B cell (primary cell): ENCODE measurements at regions not wholly inside any gene's neighbourhood (a gene's known extent, or its start where the extent isn't known, plus 50 kb on each side); places are given as distances from the start of the nearest gene placed in this dataset.

Experiments used
- ATAC-seq: fragments of 200-7000 bp; cut with Tn5 transposase; one replicate; pipeline ENCODE4 v1.10.0; 2021; ENCODE audit warnings: low read depth, mild to moderate bottlenecking, moderate number of reproducible peaks, moderate library complexity
- CTCF ChIA-PET: fragments of 350-600 bp; sonication (Branson Sonifier 250); formaldehyde crosslinking; loops from one replicate; lab custom pipeline; 2021; ENCODE audit warnings: antibody characterized with exemption, inconsistent platforms; lab: Charles Lee
- POLR2A ChIA-PET: fragments of 350-600 bp; sonication (Branson Sonifier 250); formaldehyde crosslinking; loops from one replicate; lab custom pipeline; 2021; ENCODE audit warnings: antibody characterized with exemption; lab: Charles Lee
- DNase-seq: peaks from one replicate; pipeline ENCODE4 v3.0.0; 2013
- H2AFZ ChIP-seq: 2 replicates; pipeline ENCODE4 v1.6.1; 2012; ENCODE audit warnings: mild to moderate bottlenecking, low read depth, low read length; ENCODE audit not compliant: insufficient read depth, poor library complexity, severe bottlenecking
- H3K27ac ChIP-seq, 2 donors: 1 replicate in 1 of 2; 2 replicates in 1 of 2; pipeline ENCODE4 v1.5.1; 2012 to 2013; ENCODE audit warnings: low read length in 2 of 2, mild to moderate bottlenecking in 2 of 2, moderate library complexity in 1 of 2
- H3K27me3 ChIP-seq, 4 experiments: fragments of 200-600 bp in 1 of 4; sonication (generic) in 1 of 4; replicated peaks in 1 of 4; 1 replicate in 2 of 4; 2 replicates in 2 of 4; pipeline versions ENCODE4 v1.6.1 to v1.7.0; 2013 to 2016; ENCODE audit warnings: low read length in 3 of 4, mild to moderate bottlenecking in 2 of 4, mixed read lengths in 1 of 4, moderate library complexity in 1 of 4; ENCODE audit not compliant: insufficient read depth in 4 of 4, control insufficient read depth in 3 of 4; ENCODE audit errors: control extremely low read depth in 1 of 4
- H3K36me3 ChIP-seq, 2 experiments: replicated peaks in 1 of 2; 1 replicate in 1 of 2; 2 replicates in 1 of 2; pipeline versions ENCODE4 v1.6.1 to v1.7.1; 2013; ENCODE audit warnings: low read length in 1 of 2; ENCODE audit not compliant: insufficient read depth in 2 of 2, control insufficient read depth in 1 of 2; ENCODE audit errors: control extremely low read depth in 1 of 2, extremely low read depth in 1 of 2
- H3K4me1 ChIP-seq, 2 donors: fragments of 200-600 bp in 1 of 2; sonication (generic) in 1 of 2; 1 replicate in 1 of 2; 2 replicates in 1 of 2; pipeline versions ENCODE4 v1.5.1 to v1.6.1; 2013 to 2017; ENCODE audit warnings: low read length in 2 of 2; ENCODE audit not compliant: control insufficient read depth in 2 of 2, insufficient read depth in 2 of 2
- H3K4me2 ChIP-seq: replicated peaks from 2 replicates; pipeline ENCODE3; 2012; ENCODE audit warnings: mild to moderate bottlenecking, low read depth, low read length; ENCODE audit not compliant: poor library complexity, severe bottlenecking
- H3K4me3 ChIP-seq, 5 experiments: fragments of 200-600 bp in 1 of 5; sonication (generic) in 1 of 5; 1 replicate in 3 of 5; 2 replicates in 2 of 5; pipeline versions ENCODE4 v1.5.1 to v1.7.0; 2011 to 2016; ENCODE audit warnings: low read length in 4 of 5, mild to moderate bottlenecking in 4 of 5, low read depth in 2 of 5, control low read depth in 1 of 5, moderate library complexity in 1 of 5; ENCODE audit not compliant: insufficient read depth in 1 of 5; ENCODE audit errors: control extremely low read depth in 1 of 5, extremely low read depth in 1 of 5
- H3K79me2 ChIP-seq: fragments of 200-600 bp; sonication (generic); one replicate; pipeline ENCODE4 v1.6.0; 2016; ENCODE audit warnings: low read length; ENCODE audit not compliant: control insufficient read depth, insufficient read depth
- H3K9ac ChIP-seq: fragments of 200-600 bp; sonication (generic); 2 replicates; pipeline ENCODE4 v1.6.1; 2017; ENCODE audit warnings: mild to moderate bottlenecking, low read length, moderate library complexity
- H3K9me3 ChIP-seq, 3 donors: one replicate each; pipeline versions ENCODE4 v1.6.1 to v1.7.1; 2013; ENCODE audit warnings: low read length in 2 of 3; ENCODE audit not compliant: control insufficient read depth in 2 of 3, insufficient read depth in 1 of 3; ENCODE audit errors: control extremely low read depth in 1 of 3
- H4K20me1 ChIP-seq: 2 replicates; pipeline ENCODE4 v1.6.0; 2012; ENCODE audit warnings: mild to moderate bottlenecking, low read length; ENCODE audit not compliant: insufficient read depth, control insufficient read depth, poor library complexity, severe bottlenecking
- H3K27ac Mint-ChIP-seq: one replicate; pipeline ENCODE4 v1.8.0; 2021; ENCODE audit warnings: mixed read lengths
- H3K27me3 Mint-ChIP-seq: one replicate; pipeline ENCODE4 v1.8.0; 2021; ENCODE audit warnings: mixed read lengths
- H3K4me1 Mint-ChIP-seq: one replicate; pipeline ENCODE4 v1.8.0; 2021; ENCODE audit warnings: mixed read lengths
- H3K4me3 Mint-ChIP-seq: one replicate; pipeline ENCODE4 v1.8.0; 2021; ENCODE audit warnings: mixed read lengths
- H3K9me3 Mint-ChIP-seq: one replicate; pipeline ENCODE4 v1.8.0; 2022; ENCODE audit warnings: mixed read lengths; ENCODE audit not compliant: insufficient read depth
- EZH2 ChIP-seq: IDR thresholded peaks from 2 replicates; pipeline ENCODE4 v1.6.1; 2012; ENCODE audit warnings: borderline replicate concordance, low read depth, mild to moderate bottlenecking, moderate library complexity, low read length; ENCODE audit not compliant: insufficient read depth, poor library complexity, severe bottlenecking
- WGBS: methylation state at CpG from one replicate; pipeline ENCODE4 v1.1.5; 2013; ENCODE audit warnings: missing lambda C conversion rate; ENCODE audit not compliant: insufficient coverage; 5-methylcytosine and 5-hydroxymethylcytosine counted together
- intact Hi-C: fragments of 100-400 bp; cut with micrococcal nuclease; formaldehyde crosslinking; loops from one replicate; pipeline ENCODE4 v1.10.0; 2022
- TF ChIP-seq, protein P1 (sequence below): fragments of 200-600 bp; IDR thresholded peaks from one replicate; pipeline ENCODE4 v1.8.0; 2022; ENCODE audit warnings: antibody characterized with exemption, mild to moderate bottlenecking

DNA sequence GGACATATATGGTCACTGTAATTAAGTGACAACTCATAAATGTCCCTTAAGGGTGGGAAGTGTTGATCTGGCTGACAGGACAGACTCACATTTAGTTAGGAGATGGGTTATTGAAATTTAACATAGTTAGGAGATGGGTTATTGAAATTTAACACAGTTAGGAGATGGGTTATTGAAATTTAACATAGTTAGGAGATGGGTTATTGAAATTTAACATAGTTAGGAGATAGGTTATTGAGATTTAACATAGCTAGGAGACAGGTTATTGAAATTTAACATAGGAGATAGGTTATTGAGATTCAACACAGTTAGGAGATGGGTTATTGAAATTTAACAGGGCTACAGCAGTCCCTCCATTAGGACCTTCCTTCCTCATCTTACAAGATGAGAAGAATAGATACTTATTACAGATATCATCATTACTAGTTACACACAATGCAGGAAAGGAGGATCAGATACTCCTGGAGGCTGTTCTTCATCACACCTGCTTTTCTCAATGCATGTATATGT, 98.5 kb downstream of the MTNR1B start:
- ATAC-seq (no peak), DNase-seq (no peak)
- ChIA-PET POLR2A (no interaction called here), CTCF (no interaction called here)
- intact Hi-C loops = no loop called here
- no peaks in the 10 kb centered on the region for H3K36me3 ChIP-seq
- no peaks in the 10 kb centered on the region for H3K4me1 ChIP-seq
- no peak for TF ChIP-seq EZH2
- TF ChIP-seq, protein P1, sequence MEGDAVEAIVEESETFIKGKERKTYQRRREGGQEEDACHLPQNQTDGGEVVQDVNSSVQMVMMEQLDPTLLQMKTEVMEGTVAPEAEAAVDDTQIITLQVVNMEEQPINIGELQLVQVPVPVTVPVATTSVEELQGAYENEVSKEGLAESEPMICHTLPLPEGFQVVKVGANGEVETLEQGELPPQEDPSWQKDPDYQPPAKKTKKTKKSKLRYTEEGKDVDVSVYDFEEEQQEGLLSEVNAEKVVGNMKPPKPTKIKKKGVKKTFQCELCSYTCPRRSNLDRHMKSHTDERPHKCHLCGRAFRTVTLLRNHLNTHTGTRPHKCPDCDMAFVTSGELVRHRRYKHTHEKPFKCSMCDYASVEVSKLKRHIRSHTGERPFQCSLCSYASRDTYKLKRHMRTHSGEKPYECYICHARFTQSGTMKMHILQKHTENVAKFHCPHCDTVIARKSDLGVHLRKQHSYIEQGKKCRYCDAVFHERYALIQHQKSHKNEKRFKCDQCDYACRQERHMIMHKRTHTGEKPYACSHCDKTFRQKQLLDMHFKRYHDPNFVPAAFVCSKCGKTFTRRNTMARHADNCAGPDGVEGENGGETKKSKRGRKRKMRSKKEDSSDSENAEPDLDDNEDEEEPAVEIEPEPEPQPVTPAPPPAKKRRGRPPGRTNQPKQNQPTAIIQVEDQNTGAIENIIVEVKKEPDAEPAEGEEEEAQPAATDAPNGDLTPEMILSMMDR = no peak
- peaks cover 0 to 3% (median 2%) of the 10 kb centered on the region in 4 experiments for H3K27me3 ChIP-seq
- no peak overlapping the region for H3K4me2 ChIP-seq
- no peak overlapping the region for H3K27ac Mint-ChIP-seq
- no peaks in the 10 kb centered on the region for H4K20me1 ChIP-seq
- no peaks in the 10 kb centered on the region for H3K4me1 Mint-ChIP-seq
- H3K9me3 Mint-ChIP-seq = no peaks in the 10 kb centered on the region
- H3K4me3 ChIP-seq = no peak overlapping the region
- no peak overlapping the region for H3K4me3 Mint-ChIP-seq
- no peak overlapping the region for H3K9ac ChIP-seq
- no peak overlapping the region for H2AFZ ChIP-seq
- no peaks in the 10 kb centered on the region for H3K79me2 ChIP-seq
- no peak overlapping the region for H3K27ac ChIP-seq
- peaks cover 0 to 4% (median 0%) of the 10 kb centered on the region in 3 donors for H3K9me3 ChIP-seq
- no peaks in the 10 kb centered on the region for H3K27me3 Mint-ChIP-seq

DNA sequence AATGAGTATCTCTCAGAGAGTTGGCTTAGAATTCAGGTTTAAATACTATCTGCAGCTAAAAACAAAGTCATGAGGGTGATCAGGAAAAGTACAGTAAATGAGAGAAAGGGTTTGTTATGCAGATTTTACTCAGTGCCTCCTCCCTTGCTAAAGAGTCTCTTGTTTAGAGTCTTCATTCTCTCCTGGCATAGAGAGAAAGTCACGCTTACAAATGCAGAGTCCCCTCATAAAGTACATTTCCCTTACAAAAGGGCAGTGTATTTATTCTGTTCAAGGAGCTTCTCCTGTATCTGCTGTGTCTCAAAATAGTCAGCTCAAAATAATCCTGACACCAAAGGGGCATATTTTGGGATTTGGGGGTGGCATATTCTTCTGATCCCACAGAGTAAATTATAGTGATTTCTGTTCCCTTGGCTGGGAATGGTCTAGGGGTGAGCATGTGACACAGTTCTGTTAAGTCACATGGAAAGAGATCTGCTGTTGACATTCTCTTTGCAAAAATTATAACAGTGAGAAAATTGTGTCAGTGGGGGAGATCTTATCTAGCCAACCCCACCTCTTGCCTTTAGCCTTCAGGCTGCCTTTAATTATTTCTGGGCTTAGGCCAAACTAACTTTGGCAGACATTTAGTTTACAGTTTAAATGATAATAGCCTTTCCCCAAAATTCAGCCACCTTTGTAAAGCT, 102.9 kb downstream of the MTNR1B start:
- ChIA-PET CTCF (no interaction called here), POLR2A (no interaction called here)
- Histone ChIP-seq H3K79me2 (no peaks in the 10 kb centered on the region), H3K9ac (no peak overlapping the region), H3K4me3 (no peak overlapping the region), H4K20me1 (no peaks in the 10 kb centered on the region), H3K27me3 (peaks cover 0 to under 1% (median 0%) of the 10 kb centered on the region in 4 experiments), H3K36me3 (no peaks in the 10 kb centered on the region), H3K4me2 (no peak overlapping the region), H2AFZ (no peak overlapping the region), H3K9me3 (no peaks in the 10 kb centered on the region), H3K27ac (no peak overlapping the region), H3K4me1 (no peaks in the 10 kb centered on the region)
- H3K4me3 Mint-ChIP-seq = no peak overlapping the region
- intact Hi-C loops = no loop called here
- H3K27ac Mint-ChIP-seq = no peak overlapping the region
- ATAC-seq (no peak), DNase-seq (no peak)
- TF ChIP-seq EZH2 = no peak
- TF ChIP-seq, protein P1 = no peak
- peaks cover 3% of the 10 kb centered on the region for H3K27me3 Mint-ChIP-seq
- H3K4me1 Mint-ChIP-seq = no peaks in the 10 kb centered on the region
- H3K9me3 Mint-ChIP-seq = no peaks in the 10 kb centered on the region
- WGBS = no CpG with 5 or more reads among the region's 1 CpG
